Epithelial cell of esophagus (primary cell): ENCODE measurements at regions not wholly inside any gene's neighbourhood (a gene's known extent, or its start where the extent isn't known, plus 50 kb on each side); places are given as distances from the start of the nearest gene placed in this dataset.

ENCODE experiments used
- DNase-seq: peaks from one replicate; pipeline ENCODE4 v3.0.0; 2010; ENCODE audit warnings: low read depth
- H3K4me3 ChIP-seq: 2 replicates; pipeline ENCODE4 v1.5.1; 2011; ENCODE audit warnings: mild to moderate bottlenecking, low read length, control low read depth
- CTCF ChIP-seq: IDR thresholded peaks from 2 replicates; pipeline ENCODE4 v1.5.1; 2011; ENCODE audit warnings: low read depth, mild to moderate bottlenecking, low read length, control low read depth, inconsistent platforms; ENCODE audit not compliant: insufficient read depth; ENCODE audit errors: missing control alignments

- no peak for TF ChIP-seq CTCF
- no peak overlapping the region for H3K4me3 ChIP-seq
- no peak for DNase-seq
Observed at GRCh38 chr4:116531026-116531425, 554.4 kb downstream of the TRAM1L1 start.

- H3K4me3 ChIP-seq: no peak overlapping the region
- TF ChIP-seq CTCF: no peak
- no peak for DNase-seq
Observed at GRCh38 chr4:116530048-116530447, 555.3 kb downstream of the TRAM1L1 start.

- no peak overlapping the region for H3K4me3 ChIP-seq
- no peak for TF ChIP-seq CTCF
Observed at GRCh38 chr4:116529129-116529528, 556.2 kb downstream of the TRAM1L1 start.

GRCh38 chr4:116522922-116523321 lies 562.5 kb downstream of the TRAM1L1 start:
- TF ChIP-seq CTCF: no peak
- DNase-seq: no peak
- no peak overlapping the region for H3K4me3 ChIP-seq

More at GRCh38 chr4:116529129-116529528, 556.2 kb downstream of the TRAM1L1 start:
- DNase-seq: no peak

- TF ChIP-seq CTCF: no peak
- DNase-seq: no peak
- H3K4me3 ChIP-seq: no peak overlapping the region
Observed at GRCh38 chr4:116520886-116521285, 564.5 kb downstream of the TRAM1L1 start.

GRCh38 chr4:116516711-116517110 lies 568.7 kb downstream of the TRAM1L1 start:
- no peak for DNase-seq
- no peak overlapping the region for H3K4me3 ChIP-seq
- no peak for TF ChIP-seq CTCF

- no peak for TF ChIP-seq CTCF
- no peak overlapping the region for H3K4me3 ChIP-seq
- DNase-seq: peak; percentile 11
Observed at GRCh38 chr4:116515959-116516358, 569.4 kb downstream of the TRAM1L1 start.
